ENCODE measurements at regions not wholly inside any gene's neighbourhood (a gene's known extent, or its start where the extent isn't known, plus 50 kb on each side); places are given as distances from the start of the nearest gene placed in this dataset.
"Not testable (repeated sequence)": the region's sequence is repeated elsewhere in the genome, so short reads cannot be mapped to it uniquely, and the experiment has no call there.

DNA sequence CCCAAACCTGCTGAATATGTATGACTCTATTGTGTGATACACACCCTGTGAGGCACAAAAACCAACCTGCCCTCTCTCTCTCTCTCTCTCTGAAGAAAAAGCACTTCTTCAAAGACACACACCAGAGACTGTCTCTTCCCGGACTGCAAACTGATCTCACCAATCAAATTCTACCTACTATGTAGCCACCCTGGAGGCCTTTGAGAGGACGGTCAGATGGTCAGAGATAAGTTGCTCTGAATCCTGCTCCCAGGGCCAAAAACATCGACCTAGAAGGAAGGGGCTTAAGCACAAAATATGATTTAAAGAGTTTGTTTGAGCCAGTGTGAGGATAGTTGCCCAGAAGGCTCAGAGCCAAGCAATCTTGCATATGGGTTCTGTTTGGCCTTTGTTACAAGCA, 59.2 kb upstream of the PPIAL4F start:
- TF ChIP-seq, protein P1, sequence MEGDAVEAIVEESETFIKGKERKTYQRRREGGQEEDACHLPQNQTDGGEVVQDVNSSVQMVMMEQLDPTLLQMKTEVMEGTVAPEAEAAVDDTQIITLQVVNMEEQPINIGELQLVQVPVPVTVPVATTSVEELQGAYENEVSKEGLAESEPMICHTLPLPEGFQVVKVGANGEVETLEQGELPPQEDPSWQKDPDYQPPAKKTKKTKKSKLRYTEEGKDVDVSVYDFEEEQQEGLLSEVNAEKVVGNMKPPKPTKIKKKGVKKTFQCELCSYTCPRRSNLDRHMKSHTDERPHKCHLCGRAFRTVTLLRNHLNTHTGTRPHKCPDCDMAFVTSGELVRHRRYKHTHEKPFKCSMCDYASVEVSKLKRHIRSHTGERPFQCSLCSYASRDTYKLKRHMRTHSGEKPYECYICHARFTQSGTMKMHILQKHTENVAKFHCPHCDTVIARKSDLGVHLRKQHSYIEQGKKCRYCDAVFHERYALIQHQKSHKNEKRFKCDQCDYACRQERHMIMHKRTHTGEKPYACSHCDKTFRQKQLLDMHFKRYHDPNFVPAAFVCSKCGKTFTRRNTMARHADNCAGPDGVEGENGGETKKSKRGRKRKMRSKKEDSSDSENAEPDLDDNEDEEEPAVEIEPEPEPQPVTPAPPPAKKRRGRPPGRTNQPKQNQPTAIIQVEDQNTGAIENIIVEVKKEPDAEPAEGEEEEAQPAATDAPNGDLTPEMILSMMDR (IDR thresholded peaks at IDR 0.05; ENCODE audit: poor library complexity, severe bottlenecking), result not testable (repeated sequence)
- not testable (repeated sequence) for TF ChIP-seq EP300 (conservative IDR thresholded peaks at IDR 0.05; ENCODE audit: poor library complexity, severe bottlenecking); POLR2AphosphoS5 (IDR thresholded peaks at IDR 0.05)
- TF ChIP-seq, protein P2, sequence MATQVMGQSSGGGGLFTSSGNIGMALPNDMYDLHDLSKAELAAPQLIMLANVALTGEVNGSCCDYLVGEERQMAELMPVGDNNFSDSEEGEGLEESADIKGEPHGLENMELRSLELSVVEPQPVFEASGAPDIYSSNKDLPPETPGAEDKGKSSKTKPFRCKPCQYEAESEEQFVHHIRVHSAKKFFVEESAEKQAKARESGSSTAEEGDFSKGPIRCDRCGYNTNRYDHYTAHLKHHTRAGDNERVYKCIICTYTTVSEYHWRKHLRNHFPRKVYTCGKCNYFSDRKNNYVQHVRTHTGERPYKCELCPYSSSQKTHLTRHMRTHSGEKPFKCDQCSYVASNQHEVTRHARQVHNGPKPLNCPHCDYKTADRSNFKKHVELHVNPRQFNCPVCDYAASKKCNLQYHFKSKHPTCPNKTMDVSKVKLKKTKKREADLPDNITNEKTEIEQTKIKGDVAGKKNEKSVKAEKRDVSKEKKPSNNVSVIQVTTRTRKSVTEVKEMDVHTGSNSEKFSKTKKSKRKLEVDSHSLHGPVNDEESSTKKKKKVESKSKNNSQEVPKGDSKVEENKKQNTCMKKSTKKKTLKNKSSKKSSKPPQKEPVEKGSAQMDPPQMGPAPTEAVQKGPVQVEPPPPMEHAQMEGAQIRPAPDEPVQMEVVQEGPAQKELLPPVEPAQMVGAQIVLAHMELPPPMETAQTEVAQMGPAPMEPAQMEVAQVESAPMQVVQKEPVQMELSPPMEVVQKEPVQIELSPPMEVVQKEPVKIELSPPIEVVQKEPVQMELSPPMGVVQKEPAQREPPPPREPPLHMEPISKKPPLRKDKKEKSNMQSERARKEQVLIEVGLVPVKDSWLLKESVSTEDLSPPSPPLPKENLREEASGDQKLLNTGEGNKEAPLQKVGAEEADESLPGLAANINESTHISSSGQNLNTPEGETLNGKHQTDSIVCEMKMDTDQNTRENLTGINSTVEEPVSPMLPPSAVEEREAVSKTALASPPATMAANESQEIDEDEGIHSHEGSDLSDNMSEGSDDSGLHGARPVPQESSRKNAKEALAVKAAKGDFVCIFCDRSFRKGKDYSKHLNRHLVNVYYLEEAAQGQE (IDR thresholded peaks at IDR 0.05; ENCODE audit: borderline replicate concordance), result not testable (repeated sequence)
